ENCODE measurements at regions not wholly inside any gene's neighbourhood (a gene's known extent, or its start where the extent isn't known, plus 50 kb on each side); places are given as distances from the start of the nearest gene placed in this dataset.
"Not testable (repeated sequence)": the region's sequence is repeated elsewhere in the genome, so short reads cannot be mapped to it uniquely, and the experiment has no call there.

- TF ChIP-seq, protein P1, sequence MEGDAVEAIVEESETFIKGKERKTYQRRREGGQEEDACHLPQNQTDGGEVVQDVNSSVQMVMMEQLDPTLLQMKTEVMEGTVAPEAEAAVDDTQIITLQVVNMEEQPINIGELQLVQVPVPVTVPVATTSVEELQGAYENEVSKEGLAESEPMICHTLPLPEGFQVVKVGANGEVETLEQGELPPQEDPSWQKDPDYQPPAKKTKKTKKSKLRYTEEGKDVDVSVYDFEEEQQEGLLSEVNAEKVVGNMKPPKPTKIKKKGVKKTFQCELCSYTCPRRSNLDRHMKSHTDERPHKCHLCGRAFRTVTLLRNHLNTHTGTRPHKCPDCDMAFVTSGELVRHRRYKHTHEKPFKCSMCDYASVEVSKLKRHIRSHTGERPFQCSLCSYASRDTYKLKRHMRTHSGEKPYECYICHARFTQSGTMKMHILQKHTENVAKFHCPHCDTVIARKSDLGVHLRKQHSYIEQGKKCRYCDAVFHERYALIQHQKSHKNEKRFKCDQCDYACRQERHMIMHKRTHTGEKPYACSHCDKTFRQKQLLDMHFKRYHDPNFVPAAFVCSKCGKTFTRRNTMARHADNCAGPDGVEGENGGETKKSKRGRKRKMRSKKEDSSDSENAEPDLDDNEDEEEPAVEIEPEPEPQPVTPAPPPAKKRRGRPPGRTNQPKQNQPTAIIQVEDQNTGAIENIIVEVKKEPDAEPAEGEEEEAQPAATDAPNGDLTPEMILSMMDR (conservative IDR thresholded peaks at IDR 0.05): no peak
- H3K27ac ChIP-seq: no peak overlapping the region
Observed at GRCh38 chr5:125683669-125684068, 739.5 kb upstream of the GRAMD2B start.

GRCh38 chr5:125685771-125686170 lies 737.4 kb upstream of the GRAMD2B start:
- no peak overlapping the region for H3K27ac ChIP-seq
- TF ChIP-seq, protein P1 (conservative IDR thresholded peaks at IDR 0.05): no peak

- not testable (repeated sequence) for H3K27ac ChIP-seq
Observed at GRCh38 chr5:125691738-125692530, 731.3 kb upstream of the GRAMD2B start.

- TF ChIP-seq, protein P1 (conservative IDR thresholded peaks at IDR 0.05): no peak
- no peak overlapping the region; the same call in 1 of the 2 replicates for H3K27ac ChIP-seq
Observed at GRCh38 chr5:125695996-125696655, 727.1 kb upstream of the GRAMD2B start.

DNA sequence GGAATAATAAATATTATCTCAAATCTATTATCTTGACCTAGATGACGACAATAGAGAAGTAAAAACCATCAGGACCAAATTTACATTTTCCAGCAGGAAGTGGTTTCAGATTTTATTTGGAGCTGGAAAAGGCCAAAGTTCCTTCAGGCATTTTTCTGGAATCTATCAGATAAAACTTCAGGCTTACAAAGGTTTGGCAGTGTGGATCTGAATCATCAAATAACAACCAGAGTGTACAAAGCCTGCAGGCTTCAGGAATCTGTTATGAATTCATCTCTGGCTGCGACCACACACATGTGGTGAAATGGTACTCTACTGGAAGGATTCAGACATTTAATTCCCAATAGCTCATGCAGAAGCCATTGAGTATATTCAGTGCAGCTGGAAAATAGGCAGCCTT lies 726.4 kb upstream of the GRAMD2B start:
- TF ChIP-seq, protein P1 (conservative IDR thresholded peaks at IDR 0.05): no peak
- no peak overlapping the region; the same call in 1 of the 2 replicates for H3K27ac ChIP-seq

GRCh38 chr5:125698420-125698819 lies 724.8 kb upstream of the GRAMD2B start:
- TF ChIP-seq, protein P1 (conservative IDR thresholded peaks at IDR 0.05): no peak
- no peak overlapping the region for H3K27ac ChIP-seq

DNA sequence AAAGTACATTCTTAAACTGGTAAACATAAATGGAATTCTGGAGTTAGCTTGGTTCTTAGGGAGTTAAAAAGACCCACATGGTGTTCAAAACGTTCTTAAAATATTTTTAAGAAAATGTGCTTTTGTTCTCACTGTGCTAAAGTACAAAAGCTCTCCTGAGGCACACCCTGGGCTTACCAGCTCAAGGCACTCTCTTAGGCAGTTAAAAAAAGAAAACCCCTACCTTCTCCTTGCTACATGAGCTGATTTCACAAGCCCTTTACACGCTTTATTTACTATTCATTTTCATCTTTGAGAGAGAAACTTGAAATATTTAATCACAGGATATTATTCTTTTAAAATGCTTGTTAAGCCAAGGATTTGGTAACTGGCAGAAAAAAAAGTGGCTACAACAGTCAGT lies 723.3 kb upstream of the GRAMD2B start:
- TF ChIP-seq, protein P1 (conservative IDR thresholded peaks at IDR 0.05): no peak

DNA sequence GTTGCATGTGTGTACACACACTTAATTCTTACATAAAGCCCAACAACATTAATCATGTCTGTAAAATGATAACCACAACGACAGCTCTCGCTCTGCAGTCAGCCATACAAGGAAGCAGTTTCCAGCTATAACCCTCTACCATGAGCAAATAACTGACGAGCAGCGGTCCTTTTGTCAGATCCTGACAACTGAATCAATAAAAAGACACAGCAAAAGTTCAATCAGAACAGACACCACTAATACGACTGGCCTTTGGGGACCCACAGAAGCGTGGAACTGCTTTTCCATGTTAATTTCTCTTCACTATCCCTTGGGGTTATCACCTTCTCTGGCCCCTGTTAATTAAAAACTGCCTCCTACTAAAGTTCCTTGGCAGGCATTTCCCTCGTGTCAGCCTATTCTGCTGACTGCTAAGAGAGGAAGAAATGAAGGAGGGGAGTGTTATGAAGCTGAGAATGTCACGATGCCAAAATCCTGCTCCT lies 722.8 kb upstream of the GRAMD2B start:
- H3K27ac ChIP-seq: peak overlapping the region; percentile 61

More for the DNA sequence above, 723.3 kb upstream of the GRAMD2B start:
- H3K27ac ChIP-seq: peak overlapping the region; percentile 61

More for the DNA sequence above, 722.8 kb upstream of the GRAMD2B start:
- TF ChIP-seq, protein P1 (conservative IDR thresholded peaks at IDR 0.05): no peak

Measured in VCaP (cell line).